Muscle of back (tissue), 3 donors: ENCODE measurements at regions not wholly inside any gene's neighbourhood (a gene's known extent, or its start where the extent isn't known, plus 50 kb on each side); places are given as distances from the start of the nearest gene placed in this dataset.
A peak's percentile ranks its signal among the peaks of the same experiment; 100 is the strongest.

Experiments
- DNase-seq, 3 donors: peaks; one replicate each; pipeline versions ENCODE4 v3.0.0 to v3.0.0-alpha.2; 2013

DNA sequence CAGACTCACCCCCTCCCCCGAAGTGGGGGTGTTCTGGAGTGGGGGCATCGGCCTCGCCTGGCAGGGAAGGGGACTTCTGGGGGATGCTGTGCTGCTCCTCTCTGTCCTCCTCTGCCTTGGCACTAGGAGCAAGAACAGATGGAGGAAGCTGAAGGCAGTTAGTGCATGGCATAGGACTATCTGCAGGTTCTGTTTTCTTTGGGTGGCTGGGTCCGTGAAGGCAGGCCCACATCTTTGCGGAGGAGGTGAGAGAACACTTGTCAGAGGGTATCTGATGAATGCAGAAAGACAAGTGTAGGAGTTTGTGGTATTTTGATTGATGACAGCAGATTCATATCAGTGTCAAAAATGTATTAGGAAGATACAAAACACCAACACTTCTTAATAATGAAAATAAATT lies 411.4 kb downstream of the TSN start:
- no peak for DNase-seq

DNA sequence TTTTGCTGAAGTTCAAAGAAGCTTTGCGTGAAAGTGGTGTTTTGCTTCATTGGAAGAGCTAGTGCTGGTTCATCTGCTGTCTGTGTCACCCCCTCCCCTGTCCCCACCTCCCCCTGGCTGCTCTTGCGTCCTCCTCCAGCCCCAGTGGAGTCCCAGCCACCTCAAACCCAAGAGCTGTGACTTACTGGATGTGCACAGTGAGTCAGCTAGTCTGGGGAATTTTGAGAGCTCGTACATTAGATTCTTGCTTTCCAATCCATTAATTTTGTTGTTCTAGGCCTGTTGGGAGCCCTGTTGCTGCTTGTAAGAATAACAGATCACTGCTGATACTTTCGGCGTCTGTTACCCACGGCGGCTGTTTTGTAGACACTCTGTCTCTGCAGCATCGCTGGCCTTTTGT lies 412.1 kb downstream of the TSN start:
- DNase-seq: peak in 1 of 3 donors; percentile 30

DNA sequence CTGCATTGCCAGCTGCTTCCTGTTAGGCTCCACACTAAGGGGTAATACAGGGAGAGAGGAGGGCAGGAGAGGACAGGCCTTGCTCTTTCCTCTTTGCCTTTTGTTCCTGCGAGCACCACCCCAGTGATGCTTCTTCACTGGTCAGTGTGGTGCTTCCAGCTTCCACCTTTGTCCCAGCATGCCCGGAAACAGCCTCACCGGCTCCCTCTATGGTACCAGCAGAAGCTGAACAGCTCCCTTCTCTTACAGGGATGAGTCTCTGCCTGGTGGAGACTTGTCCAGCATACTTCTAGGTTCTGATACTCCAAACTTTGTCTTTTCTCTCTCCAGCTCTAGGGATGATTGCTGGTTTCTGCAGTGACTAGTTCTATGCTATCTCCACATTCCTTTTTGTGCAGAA lies 413.3 kb downstream of the TSN start:
- no peak for DNase-seq

DNA sequence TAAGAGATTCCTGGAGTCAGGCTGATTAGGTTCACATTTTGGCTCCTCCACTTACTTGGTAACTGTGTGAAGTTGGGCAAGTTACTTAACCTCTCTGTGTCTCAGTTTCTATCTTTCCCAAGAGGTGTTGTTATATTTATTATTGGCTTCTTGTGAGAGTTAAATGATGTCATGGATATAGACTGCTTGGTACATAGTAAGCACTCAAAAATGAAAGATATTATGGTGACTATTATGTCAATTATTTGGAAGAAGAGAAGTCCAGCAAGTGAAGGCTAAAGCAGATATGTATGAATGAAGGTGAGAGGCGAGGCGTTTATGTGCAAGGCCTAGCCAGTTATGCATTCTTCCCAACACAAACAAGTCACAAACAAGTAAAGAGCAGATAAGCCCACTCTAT lies 417.4 kb downstream of the TSN start:
- no peak for DNase-seq

DNA sequence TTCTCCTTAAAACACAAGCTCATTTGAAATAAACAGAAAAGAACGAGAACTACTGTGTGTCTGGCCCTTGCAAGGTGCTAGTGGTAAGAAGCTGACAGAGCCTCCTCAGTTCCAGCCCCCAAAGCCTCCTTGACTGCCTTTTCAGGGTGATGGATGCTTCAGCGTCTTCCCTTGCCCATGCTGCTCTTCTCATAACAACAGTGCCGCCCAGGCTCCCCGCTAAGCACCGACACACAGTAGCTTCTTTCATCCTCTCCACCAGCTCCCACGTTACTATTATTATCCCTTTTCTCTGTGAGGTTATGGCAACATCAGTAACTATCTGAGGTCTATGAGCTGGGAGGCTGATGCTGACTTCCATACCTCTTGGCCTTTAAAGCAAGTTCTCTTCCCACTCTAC lies 418.6 kb downstream of the TSN start:
- no peak for DNase-seq

DNA sequence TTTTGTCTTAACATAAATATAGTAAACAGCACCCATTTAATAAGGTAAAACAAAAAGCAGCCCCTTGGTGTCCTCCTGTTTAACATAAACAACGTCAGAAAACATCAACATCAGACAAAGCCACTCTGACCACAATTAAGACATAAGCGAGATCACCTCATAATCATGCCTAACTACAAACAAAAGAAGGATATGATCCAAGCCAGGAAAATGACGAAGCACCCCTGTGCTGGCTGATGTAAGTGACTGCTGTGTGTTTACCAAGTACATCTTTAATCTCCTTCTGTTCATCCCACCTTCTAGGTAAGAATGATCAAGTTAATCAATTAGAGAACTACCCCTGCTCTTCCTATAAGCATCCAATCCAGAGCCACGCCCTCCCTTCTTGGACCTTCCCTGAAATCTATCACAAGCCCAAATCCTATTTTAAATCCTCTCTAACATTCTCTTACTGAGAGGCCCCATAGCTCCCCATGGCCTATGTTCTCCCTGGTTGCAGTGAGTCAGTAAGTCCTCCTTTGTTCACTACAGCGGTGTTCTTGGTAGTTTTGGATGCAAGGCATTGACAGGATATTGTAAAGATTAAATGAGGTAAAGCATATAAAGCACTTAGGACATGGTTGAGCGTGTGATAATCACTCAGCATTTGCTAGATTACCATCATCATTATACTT lies 424.2 kb downstream of the TSN start:
- no peak for DNase-seq

DNA sequence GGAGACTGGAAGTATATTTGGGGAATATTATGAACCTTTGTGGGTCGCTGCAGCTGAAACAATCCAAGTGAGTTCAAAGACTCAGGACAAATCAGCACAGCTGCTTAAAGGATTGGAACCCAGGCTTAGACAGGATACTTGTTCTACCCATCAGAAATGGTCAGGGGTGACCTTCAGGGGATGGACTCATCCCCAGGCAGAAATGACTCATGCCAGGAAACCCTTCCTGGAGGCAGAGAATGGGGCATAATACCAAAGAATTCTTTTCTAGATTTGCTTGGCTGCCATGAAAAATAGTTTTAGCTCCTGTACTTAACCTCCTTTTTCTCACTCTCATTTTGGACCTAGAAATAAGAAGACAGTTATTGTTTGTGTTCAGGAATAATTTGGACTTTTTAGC lies 425.5 kb downstream of the TSN start:
- no peak for DNase-seq

DNA sequence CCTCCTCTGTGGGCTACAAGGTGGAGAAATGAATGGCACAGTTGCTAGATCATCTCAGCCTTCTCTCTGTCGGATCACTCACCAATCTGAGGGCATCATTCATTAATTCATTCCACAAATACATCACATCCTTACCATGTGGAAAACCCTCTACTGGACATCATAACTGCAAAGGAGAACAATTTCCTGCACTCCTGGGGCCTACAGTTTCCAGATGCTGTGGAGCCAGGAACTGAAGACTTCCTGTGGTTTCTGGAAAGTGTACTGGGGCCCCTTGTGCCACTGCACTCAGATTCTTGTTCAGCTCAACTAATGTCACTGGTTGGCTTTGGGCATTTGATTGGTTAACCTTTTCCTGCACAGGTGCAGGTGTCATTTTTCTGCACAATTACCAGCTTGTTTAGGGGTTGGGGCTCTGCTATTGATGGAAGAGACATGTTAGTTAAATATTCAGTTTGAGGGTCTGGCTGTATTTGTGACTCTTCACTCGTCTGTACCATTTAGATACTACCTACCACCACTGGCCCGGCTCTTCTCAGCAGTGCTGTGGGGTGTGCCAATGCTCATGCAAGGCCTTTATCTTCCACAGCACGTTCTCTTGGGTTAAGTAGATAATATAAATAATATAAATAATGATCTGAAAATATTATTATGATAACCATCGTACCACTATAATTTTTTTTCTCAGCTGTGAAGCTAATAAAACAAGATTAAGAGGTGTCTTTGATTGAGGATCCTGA lies 427.3 kb downstream of the TSN start:
- no peak for DNase-seq

DNA sequence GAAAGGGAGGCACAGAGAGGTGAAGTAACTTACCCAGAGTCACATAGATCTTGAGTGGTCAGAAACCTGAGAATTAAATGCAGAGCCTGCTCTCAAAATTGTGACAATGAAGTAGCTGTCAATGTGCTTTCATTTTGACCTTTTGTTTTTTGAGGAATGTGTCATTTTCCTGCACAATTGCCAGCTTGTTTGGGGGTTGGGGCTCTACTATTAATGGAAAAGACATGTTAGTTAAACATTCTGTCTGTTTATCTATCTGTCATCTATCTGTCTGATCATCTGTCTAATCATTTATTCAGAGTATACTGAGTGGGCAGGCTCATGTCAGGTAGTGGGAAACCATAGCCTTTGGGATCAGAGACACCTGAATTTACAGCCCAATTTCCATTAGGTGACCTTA lies 428.4 kb downstream of the TSN start:
- DNase-seq: no peak

DNA sequence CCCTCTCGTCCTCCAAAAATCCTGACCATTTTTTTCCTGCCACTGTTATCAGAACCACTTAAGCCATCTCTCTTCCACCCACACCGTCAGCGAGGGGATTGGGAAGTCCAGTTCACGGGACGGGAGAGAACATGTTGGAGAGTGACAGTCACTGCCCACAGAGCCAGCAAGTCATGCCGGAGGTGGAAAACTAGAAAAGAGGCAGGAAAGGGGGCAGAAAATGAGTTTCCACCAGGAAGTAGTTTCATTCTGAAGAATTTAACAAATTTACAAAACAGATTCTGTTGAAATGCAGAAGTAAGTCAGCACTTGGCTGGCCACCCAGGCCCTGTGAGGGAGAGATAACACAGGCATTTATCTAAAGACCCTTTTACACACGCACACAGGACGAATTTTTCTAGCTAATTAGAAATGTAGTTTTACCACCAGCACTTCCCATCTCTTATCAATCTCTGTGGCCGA lies 431.3 kb downstream of the TSN start:
- DNase-seq: no peak

DNA sequence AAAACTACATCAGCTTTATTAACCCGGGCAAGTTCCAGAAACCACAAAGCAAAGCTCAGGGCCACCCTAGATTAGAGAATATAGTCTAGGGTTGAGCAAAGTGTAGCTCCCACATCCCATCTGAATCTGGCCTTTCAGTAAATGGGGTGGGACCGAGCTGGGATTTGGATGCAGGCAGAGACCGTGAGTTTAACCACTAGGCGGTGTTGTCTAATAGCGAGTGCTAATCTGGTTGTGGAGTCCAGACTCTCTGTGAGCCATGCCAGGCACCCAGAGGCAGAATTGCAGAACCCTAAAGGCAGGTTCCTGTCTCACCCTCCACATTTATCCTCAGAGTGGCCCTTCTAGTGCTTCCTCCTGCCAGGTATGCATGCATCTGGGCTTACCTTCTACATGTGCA lies 435.9 kb downstream of the TSN start:
- DNase-seq: peak in 1 of 3 donors; percentile 43

DNA sequence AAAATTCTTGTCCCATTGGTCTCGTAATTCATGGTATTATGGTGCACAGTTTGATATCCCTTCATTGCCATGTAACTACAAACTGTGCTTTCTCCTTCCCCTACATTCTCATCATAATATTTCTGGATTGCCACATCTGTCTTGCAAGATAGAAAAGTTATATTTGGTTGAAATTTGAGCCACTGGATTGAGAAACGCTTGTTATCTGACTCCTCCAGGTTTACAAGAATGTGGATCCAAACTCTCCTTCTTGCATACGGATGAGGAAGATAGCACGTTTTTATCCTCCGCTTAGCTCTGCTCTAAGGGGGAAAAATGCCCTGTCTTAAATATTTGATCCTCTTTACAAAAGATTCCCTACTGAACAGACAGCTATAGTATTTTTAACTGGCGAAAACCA lies 438.2 kb downstream of the TSN start:
- no peak for DNase-seq

DNA sequence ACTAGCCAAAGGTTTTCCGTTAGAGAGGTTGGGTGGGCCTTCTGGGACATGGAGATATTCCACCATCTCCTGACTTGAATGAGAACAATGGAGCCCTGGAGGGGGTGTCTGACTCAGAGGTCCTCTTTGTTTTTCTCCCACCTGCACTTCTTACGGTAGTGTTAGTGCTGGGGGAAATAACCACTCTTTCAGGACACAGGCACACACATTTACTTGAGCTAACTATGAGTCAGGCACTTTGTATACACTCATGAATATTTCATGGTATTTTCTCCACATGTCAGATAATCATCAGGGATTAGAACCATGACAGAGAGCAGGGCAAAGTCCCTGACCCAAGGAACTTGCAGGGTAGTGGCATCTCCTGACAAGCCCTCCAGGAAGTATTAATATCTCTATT lies 439.1 kb downstream of the TSN start:
- DNase-seq: no peak

DNA sequence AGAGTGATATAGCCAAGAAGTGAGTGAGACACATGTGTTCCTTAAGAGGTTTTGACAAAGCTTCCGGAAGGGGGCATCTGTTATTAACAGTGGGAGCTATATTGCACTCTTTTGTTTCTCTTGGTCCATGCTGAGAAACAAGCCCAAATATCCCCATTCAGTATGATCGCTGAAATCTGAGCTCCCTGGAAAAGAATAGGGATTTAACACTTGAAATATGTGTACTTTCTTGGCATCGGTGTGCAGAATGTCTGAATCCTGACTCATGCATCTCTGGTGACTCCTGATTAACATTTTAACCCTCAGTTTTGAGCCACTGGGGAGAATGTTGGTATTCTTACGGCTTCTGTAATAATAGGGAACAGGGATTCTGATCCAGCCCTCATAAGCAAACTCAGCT lies 448.1 kb downstream of the TSN start:
- DNase-seq: peak; percentile 84 to 94 (median 88)

DNA sequence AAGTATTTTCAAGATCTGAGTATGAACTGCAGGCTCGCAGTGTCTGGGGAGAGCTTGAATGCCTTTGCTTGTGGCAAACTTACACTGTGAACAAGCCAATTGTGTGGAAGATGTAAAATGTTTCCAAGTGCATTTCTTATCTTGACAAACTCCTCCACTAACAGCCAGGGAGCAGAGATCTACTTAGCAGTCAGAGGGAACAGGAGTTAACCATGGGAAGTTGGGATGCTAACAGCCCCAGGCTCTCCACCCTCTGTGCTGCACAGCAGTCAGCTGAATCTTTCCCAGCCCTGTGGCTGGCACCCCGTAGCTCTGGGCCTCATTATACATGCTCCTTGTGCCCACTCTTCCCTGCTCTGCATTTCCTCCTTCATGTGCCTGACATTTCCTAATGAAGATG lies 450.2 kb downstream of the TSN start:
- DNase-seq: peak in 1 of 3 donors; percentile 24

DNA sequence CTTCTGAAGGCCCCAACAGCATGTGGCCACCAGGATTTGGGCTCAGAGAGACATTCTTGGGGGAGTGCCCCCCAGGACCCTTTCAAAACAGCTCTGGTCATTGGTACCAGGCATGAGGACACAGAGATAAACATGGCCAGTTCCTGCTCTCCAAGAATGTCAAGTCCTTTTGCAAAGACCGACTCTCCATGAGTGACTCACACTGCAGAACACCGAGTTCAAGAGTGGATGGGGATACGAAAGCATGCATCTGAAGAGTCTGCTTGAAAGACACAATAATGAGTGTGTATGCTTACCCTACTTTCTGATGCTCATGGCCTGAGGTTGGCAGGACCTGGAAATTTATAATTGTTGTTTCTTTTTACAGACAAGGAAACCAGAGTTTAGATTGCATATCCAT lies 450.6 kb downstream of the TSN start:
- no peak for DNase-seq

DNA sequence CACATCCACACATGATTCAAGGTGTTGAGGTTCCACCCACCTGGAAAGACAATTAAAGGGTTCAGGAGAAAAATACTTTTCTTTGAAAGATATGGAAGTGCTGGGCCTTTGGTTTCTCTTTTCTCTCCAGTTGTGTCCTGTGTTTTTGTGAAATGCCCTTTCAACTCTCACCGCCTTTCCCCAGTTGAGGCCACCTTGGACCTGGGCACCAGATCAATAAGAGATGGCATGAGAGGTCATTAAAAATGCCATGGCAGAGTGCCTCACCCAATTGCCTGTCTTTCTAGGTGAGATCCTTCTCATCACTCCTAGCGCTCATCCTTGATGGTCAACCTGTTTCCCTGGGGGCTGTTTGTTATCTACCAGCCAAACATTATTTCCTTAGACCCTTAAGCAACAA lies 453.9 kb downstream of the TSN start:
- DNase-seq: no peak

DNA sequence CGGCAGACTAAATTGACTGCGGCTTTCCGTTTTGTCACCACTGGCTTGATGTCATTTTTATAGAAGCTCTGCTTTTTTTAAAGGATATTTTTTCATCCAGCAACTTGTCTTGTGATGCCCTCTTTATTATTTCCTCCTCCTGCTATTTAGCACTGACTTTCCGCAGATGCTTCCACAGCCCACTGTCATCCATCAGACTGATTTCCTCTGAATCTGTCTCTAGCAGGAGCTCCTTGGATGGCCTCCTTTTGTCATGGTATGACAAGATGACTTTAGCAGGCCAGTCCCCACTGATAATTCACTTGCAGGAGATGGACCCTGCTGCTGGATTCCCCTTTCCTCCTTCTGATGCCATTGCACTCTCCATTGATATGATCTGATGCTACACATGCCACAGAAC lies 454.6 kb downstream of the TSN start:
- no peak for DNase-seq

DNA sequence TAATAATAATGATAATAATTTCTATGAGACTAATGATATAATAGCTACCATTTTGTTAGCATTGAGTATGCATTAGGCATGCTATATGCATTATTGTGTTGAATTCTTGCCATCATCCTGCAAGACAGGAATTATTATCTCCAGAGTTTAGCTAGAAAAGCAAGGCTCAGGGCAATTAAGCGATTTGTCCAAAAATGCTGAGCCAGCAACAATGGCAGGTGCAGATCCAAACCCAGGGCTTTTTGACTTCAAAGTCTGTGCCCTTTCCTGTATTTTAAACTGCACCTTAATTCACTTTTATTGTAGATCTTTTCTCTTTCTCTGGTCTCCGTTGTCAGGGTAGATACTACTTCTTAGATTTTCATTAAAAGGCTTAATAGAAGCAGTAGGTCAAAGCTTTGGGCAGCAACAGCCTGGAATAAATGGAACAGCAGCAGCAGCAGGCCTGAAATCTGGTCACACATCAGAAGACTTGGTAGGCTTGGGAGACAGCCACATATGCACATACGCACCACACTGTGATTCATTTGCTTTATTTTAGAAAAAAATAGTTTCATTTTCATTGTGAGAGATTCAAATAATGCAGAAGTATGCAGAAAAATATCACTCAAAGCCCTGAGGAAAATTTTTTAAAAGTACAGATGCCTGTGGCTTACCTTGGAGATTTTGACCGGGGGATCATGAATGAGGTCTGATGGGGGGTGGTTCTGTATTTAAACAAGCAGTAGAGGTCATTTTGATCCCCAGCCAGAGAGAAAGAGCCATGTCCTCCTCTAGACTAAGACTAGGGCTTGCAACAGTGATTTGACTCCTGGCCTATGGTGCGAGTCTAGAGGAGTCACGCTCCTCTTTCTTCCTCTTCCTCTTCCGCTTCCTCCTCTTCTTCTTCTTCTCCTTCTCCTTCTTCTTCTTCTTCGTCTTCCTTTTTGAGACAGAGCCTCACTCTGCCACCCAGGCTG lies 455.7 kb downstream of the TSN start:
- no peak for DNase-seq

DNA sequence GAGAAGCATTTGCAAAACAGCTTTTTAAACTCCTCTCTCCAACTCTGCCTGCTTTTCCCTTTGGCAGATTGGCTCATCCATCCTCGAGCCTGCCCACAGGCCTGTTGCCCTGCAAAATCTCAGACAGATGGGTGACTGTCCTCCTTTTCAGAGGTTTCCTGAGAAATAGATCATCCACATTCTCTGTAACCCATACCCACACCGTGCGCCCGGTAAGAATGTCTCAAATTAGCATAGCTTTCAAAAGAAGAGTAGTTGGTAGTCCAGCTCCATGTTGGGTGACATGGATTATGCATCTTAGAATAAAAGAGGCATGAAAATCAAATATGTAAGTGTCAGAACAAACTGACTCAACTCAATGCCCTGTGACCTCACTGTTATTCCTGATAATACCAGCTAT lies 457.9 kb downstream of the TSN start:
- DNase-seq: no peak

DNA sequence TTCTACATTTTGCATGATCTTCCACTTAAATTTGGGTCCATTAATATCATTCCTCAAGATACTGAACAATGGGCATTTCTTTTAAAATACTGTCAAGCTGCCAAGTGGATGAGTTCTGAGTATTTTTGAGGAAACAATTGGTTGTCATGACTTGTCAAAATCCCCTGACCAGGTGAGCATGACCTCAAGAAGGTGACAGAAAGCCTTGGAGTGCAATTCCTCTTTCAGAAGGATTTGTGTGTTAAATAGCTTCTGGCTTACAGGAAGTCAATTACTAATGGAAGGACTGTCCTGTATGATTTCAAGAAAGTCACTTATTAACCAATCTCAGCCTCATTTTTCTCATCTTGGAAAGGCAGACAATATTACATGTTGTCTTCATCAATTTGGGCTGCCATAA lies 460.6 kb downstream of the TSN start:
- DNase-seq: no peak

DNA sequence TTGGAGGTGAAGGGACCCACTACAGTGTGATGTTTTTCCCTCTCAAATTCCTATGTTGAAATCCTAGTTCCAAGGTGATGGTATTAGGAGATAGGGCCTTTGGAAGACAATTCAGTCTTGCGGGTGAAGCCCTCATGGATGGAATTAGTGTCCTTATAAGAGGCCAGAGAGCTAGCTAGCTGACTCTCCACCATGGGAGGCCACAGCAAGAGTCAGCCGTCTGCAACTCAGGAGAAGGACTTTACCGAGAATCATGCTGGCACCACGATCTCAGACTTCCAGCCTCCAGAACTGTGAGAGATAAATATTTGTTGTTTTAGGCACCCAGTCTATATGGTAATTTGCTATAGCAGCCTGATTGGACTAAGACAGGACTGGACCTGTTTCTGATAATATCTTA lies 461.4 kb downstream of the TSN start:
- no peak for DNase-seq

DNA sequence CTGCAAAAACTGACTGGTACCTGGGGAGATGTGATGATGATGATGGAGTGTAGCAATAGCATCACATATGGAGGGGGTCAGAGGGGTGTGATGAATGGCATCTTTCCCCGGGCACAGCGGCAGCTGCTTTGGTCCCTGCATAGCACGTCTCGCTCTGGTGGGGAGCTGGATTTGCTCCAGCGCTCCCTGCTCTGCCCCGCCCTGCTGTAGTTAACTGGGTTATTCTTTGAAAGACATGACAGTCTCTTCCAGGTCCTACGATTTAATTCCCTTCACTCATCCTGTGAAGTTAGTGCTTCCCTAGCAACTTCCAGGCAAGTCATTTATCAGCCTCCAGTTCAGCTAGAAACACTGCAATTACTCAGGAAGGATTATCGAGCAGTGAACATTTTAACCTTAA lies 463.1 kb downstream of the TSN start:
- DNase-seq: no peak
